HEK293 (cell line): ENCODE measurements at regions not wholly inside any gene's neighbourhood (a gene's known extent, or its start where the extent isn't known, plus 50 kb on each side); places are given as distances from the start of the nearest gene placed in this dataset.

Experiments
- CTCF ChIA-PET: fragments of 350-600 bp; formaldehyde crosslinking; extraction: SDS; loops from one replicate; lab custom pipeline; 2021; ENCODE audit warnings: antibody characterized with exemption; lab: Yijun Ruan, JAX
- POLR2A ChIA-PET: fragments of 300-600 bp; formaldehyde crosslinking; extraction: SDS; loops from one replicate; lab custom pipeline; 2020; ENCODE audit warnings: antibody characterized with exemption, inconsistent platforms; lab: Yijun Ruan, JAX
- H3K27ac ChIP-seq: fragments of 200-500 bp; sonication (Bioruptor generic); 2 replicates; pipeline ENCODE4 v1.5.1; 2014; ENCODE audit warnings: low read depth, low read length, control low read depth, inconsistent platforms; ENCODE audit errors: extremely low read depth
- H3K36me3 ChIP-seq, 2 experiments: fragments of 200-500 bp in 1 of 2; sonication (Bioruptor generic) in 1 of 2; 1 replicate in 1 of 2; 2 replicates in 1 of 2; pipeline ENCODE4 v1.5.1; 2014 to 2017; ENCODE audit warnings: inconsistent platforms in 2 of 2, low read length in 2 of 2; ENCODE audit not compliant: control insufficient read depth in 2 of 2, insufficient read depth in 1 of 2
- H3K4me1 ChIP-seq: fragments of 200-500 bp; sonication (Bioruptor generic); 2 replicates; pipeline ENCODE4 v1.5.1; 2014; ENCODE audit warnings: mild to moderate bottlenecking, low read length, inconsistent platforms; ENCODE audit not compliant: control insufficient read depth, insufficient read depth
- H3K4me3 ChIP-seq: 2 replicates; pipeline ENCODE4 v1.5.1; 2011; ENCODE audit warnings: low read depth, mild to moderate bottlenecking, control low read depth, low read length, moderate library complexity
- H3K9me3 ChIP-seq: fragments of 200-500 bp; sonication (Bioruptor generic); 2 replicates; pipeline ENCODE4 v1.5.1; 2014; ENCODE audit warnings: low read depth, low read length, inconsistent platforms; ENCODE audit not compliant: control insufficient read depth, insufficient read depth
- GLIS2 ChIP-seq: fragments of 450-650 bp; formaldehyde crosslinking; IDR thresholded peaks from 2 replicates; pipeline ENCODE4 v1.5.1; 2016; ENCODE audit warnings: missing biosample characterization, missing genetic modification characterization
- MEIS1 ChIP-seq: sonication (generic); formaldehyde crosslinking; IDR thresholded peaks from 2 replicates; pipeline ENCODE4 v1.8.1; 2022; ENCODE audit warnings: missing genetic modification reagents, mild to moderate bottlenecking, borderline replicate concordance
- ZBTB20 ChIP-seq: fragments of 450-650 bp; formaldehyde crosslinking; IDR thresholded peaks from 2 replicates; pipeline ENCODE4 v1.5.1; 2016; ENCODE audit warnings: missing biosample characterization, missing genetic modification characterization
- ZNF140 ChIP-seq: fragments of 450-650 bp; formaldehyde crosslinking; IDR thresholded peaks from 2 replicates; pipeline ENCODE4 v1.5.1; 2016; ENCODE audit warnings: missing biosample characterization, missing genetic modification characterization
- ZNF19 ChIP-seq: fragments of 450-650 bp; formaldehyde crosslinking; IDR thresholded peaks from 2 replicates; pipeline ENCODE4; 2016; ENCODE audit warnings: missing biosample characterization, missing genetic modification characterization, low read depth
- ZNF302 ChIP-seq: fragments of 450-650 bp; formaldehyde crosslinking; IDR thresholded peaks from 2 replicates; pipeline ENCODE4 v1.5.1; 2016; ENCODE audit warnings: missing biosample characterization, missing genetic modification characterization, low read depth
- ZNF596 ChIP-seq: fragments of 450-650 bp; IDR thresholded peaks from 2 replicates; pipeline ENCODE4 v1.5.0; 2018; ENCODE audit warnings: missing biosample characterization, mild to moderate bottlenecking, missing genetic modification characterization, moderate library complexity
- ZNF670 ChIP-seq: fragments of 450-650 bp; formaldehyde crosslinking; IDR thresholded peaks from 2 replicates; pipeline ENCODE4 v1.5.1; 2016; ENCODE audit warnings: missing biosample characterization, missing genetic modification characterization, low read depth
- ZNF677 ChIP-seq: fragments of 450-650 bp; IDR thresholded peaks from 2 replicates; pipeline ENCODE4 v1.5.0; 2018; ENCODE audit warnings: missing biosample characterization, mild to moderate bottlenecking, missing genetic modification characterization, moderate library complexity
- ZNF843 ChIP-seq: fragments of 450-650 bp; formaldehyde crosslinking; IDR thresholded peaks from 2 replicates; pipeline ENCODE4 v1.5.1; 2016; ENCODE audit warnings: missing biosample characterization, missing genetic modification characterization
- ZSCAN30 ChIP-seq: fragments of 450-650 bp; IDR thresholded peaks from 2 replicates; pipeline ENCODE4 v1.5.1; 2018; ENCODE audit warnings: missing biosample characterization, mild to moderate bottlenecking, missing genetic modification characterization, moderate library complexity
- TF ChIP-seq, protein P1 (sequence below): fragments of 450-650 bp; formaldehyde crosslinking; IDR thresholded peaks from 2 replicates; pipeline ENCODE4 v1.5.1; 2016; ENCODE audit warnings: missing biosample characterization, missing genetic modification characterization, low read depth
- TF ChIP-seq, protein P2 (sequence below): fragments of 450-650 bp; formaldehyde crosslinking; IDR thresholded peaks from 2 replicates; pipeline ENCODE4 v1.5.1; 2016; ENCODE audit warnings: missing biosample characterization, missing genetic modification characterization
- TF ChIP-seq, protein P3 (sequence below): fragments of 450-650 bp; formaldehyde crosslinking; conservative IDR thresholded peaks from 2 replicates; pipeline ENCODE4 v1.5.1; 2016; ENCODE audit warnings: low read depth, missing biosample characterization, missing genetic modification characterization
- TF ChIP-seq, protein P4 (sequence below): fragments of 450-650 bp; formaldehyde crosslinking; IDR thresholded peaks from 2 replicates; pipeline ENCODE4 v1.5.1; 2016; ENCODE audit warnings: missing biosample characterization, missing genetic modification characterization
- TF ChIP-seq, protein P5 (sequence below): sonication (generic); formaldehyde crosslinking; IDR thresholded peaks from 2 replicates; pipeline ENCODE4 v1.8.1; 2022; ENCODE audit warnings: mild to moderate bottlenecking, moderate library complexity, missing genetic modification reagents
- TF ChIP-seq, protein P6 (sequence below): fragments of 450-650 bp; formaldehyde crosslinking; IDR thresholded peaks from 2 replicates; pipeline ENCODE4 v1.5.1; 2016; ENCODE audit warnings: missing biosample characterization, missing genetic modification characterization, low read depth
- TF ChIP-seq, protein P7 (sequence below): fragments of 450-650 bp; formaldehyde crosslinking; IDR thresholded peaks from 2 replicates; pipeline ENCODE4 v1.5.1; 2016; ENCODE audit warnings: missing biosample characterization, missing genetic modification characterization

DNA sequence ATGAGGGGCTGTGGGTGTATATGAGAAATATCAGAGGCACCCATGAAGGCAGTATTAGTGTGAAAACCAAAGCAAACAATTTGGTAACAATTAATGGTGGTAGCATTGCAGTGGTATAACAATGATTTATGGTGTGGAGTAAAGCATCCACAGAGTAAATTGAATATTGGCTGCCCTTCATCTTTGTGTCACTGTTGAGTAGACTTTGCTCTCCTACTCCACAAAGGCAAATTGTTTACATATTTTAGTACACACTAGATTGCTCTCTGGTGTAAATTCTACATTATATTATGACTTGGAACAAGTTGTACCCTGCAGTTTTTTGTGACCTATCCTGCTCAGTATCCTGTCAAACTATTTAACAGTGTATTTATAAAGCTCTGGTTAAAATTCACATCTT lies 455.5 kb upstream of the RORB start (continued):
- TF ChIP-seq, protein P1, sequence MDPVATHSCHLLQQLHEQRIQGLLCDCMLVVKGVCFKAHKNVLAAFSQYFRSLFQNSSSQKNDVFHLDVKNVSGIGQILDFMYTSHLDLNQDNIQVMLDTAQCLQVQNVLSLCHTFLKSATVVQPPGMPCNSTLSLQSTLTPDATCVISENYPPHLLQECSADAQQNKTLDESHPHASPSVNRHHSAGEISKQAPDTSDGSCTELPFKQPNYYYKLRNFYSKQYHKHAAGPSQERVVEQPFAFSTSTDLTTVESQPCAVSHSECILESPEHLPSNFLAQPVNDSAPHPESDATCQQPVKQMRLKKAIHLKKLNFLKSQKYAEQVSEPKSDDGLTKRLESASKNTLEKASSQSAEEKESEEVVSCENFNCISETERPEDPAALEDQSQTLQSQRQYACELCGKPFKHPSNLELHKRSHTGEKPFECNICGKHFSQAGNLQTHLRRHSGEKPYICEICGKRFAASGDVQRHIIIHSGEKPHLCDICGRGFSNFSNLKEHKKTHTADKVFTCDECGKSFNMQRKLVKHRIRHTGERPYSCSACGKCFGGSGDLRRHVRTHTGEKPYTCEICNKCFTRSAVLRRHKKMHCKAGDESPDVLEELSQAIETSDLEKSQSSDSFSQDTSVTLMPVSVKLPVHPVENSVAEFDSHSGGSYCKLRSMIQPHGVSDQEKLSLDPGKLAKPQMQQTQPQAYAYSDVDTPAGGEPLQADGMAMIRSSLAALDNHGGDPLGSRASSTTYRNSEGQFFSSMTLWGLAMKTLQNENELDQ (tag by site-specific recombination): no peak
- TF ChIP-seq ZNF596 (tag by site-specific recombination) (no peak), ZBTB20 (tag by site-specific recombination) (no peak), GLIS2 (tag by site-specific recombination) (no peak)
- TF ChIP-seq, protein P2, sequence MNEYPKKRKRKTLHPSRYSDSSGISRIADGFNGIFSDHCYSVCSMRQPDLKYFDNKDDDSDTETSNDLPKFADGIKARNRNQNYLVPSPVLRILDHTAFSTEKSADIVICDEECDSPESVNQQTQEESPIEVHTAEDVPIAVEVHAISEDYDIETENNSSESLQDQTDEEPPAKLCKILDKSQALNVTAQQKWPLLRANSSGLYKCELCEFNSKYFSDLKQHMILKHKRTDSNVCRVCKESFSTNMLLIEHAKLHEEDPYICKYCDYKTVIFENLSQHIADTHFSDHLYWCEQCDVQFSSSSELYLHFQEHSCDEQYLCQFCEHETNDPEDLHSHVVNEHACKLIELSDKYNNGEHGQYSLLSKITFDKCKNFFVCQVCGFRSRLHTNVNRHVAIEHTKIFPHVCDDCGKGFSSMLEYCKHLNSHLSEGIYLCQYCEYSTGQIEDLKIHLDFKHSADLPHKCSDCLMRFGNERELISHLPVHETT: no peak
- TF ChIP-seq, protein P3, sequence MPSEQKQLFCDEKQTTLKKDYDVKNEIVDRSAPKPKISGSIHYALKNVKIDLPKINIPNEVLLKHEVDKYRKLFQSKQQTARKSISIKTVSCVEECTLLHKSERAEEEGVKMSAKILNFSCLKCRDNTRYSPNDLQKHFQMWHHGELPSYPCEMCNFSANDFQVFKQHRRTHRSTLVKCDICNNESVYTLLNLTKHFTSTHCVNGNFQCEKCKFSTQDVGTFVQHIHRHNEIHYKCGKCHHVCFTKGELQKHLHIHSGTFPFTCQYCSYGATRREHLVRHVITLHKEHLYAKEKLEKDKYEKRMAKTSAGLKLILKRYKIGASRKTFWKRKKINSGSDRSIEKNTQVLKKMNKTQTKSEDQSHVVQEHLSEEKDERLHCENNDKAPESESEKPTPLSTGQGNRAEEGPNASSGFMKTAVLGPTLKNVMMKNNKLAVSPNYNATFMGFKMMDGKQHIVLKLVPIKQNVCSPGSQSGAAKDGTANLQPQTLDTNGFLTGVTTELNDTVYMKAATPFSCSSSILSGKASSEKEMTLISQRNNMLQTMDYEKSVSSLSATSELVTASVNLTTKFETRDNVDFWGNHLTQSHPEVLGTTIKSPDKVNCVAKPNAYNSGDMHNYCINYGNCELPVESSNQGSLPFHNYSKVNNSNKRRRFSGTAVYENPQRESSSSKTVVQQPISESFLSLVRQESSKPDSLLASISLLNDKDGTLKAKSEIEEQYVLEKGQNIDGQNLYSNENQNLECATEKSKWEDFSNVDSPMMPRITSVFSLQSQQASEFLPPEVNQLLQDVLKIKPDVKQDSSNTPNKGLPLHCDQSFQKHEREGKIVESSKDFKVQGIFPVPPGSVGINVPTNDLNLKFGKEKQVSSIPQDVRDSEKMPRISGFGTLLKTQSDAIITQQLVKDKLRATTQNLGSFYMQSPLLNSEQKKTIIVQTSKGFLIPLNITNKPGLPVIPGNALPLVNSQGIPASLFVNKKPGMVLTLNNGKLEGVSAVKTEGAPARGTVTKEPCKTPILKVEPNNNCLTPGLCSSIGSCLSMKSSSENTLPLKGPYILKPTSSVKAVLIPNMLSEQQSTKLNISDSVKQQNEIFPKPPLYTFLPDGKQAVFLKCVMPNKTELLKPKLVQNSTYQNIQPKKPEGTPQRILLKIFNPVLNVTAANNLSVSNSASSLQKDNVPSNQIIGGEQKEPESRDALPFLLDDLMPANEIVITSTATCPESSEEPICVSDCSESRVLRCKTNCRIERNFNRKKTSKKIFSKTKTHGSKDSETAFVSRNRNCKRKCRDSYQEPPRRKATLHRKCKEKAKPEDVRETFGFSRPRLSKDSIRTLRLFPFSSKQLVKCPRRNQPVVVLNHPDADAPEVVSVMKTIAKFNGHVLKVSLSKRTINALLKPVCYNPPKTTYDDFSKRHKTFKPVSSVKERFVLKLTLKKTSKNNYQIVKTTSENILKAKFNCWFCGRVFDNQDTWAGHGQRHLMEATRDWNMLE (tag by site-specific recombination): no peak

DNA sequence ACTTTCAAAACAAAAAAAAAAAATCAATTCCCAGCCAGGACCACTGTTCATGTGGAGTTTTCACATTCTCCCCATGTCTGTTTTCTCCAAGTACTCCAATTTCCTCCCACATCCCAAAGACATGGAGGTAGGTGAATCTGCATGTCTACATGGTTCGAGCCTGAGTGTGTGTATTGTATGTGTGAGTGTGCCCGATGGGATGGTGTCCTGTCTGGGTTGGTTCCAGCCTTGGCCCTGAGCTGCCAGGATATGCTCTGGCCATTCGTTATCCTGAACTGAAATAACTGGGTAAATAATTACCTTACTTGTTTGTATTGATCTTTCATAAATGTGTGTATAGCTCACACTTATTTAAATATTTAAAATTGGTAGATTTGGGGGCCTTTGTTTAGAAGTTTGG lies 452.3 kb upstream of the RORB start:
- CTCF ChIA-PET: no interaction called here
- TF ChIP-seq, protein P2: no peak
- TF ChIP-seq ZNF843 (no peak), ZNF140 (tag by site-specific recombination) (no peak), MEIS1 (no peak), ZNF670 (no peak), ZNF677 (tag by site-specific recombination) (no peak), ZNF19 (tag by site-specific recombination) (no peak), ZNF302 (no peak), ZSCAN30 (tag by site-specific recombination) (no peak)
- TF ChIP-seq, protein P4, sequence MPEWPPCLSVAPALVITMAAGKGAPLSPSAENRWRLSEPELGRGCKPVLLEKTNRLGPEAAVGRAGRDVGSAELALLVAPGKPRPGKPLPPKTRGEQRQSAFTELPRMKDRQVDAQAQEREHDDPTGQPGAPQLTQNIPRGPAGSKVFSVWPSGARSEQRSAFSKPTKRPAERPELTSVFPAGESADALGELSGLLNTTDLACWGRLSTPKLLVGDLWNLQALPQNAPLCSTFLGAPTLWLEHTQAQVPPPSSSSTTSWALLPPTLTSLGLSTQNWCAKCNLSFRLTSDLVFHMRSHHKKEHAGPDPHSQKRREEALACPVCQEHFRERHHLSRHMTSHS (tag by site-specific recombination): no peak
- TF ChIP-seq, protein P5, sequence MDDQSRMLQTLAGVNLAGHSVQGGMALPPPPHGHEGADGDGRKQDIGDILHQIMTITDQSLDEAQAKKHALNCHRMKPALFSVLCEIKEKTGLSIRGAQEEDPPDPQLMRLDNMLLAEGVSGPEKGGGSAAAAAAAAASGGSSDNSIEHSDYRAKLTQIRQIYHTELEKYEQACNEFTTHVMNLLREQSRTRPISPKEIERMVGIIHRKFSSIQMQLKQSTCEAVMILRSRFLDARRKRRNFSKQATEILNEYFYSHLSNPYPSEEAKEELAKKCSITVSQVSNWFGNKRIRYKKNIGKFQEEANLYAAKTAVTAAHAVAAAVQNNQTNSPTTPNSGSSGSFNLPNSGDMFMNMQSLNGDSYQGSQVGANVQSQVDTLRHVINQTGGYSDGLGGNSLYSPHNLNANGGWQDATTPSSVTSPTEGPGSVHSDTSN (CRISPR knock-in tag): no peak
- TF ChIP-seq, protein P6, sequence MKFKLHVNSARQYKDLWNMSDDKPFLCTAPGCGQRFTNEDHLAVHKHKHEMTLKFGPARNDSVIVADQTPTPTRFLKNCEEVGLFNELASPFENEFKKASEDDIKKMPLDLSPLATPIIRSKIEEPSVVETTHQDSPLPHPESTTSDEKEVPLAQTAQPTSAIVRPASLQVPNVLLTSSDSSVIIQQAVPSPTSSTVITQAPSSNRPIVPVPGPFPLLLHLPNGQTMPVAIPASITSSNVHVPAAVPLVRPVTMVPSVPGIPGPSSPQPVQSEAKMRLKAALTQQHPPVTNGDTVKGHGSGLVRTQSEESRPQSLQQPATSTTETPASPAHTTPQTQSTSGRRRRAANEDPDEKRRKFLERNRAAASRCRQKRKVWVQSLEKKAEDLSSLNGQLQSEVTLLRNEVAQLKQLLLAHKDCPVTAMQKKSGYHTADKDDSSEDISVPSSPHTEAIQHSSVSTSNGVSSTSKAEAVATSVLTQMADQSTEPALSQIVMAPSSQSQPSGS (tag by site-specific recombination): no peak
- TF ChIP-seq, protein P7, sequence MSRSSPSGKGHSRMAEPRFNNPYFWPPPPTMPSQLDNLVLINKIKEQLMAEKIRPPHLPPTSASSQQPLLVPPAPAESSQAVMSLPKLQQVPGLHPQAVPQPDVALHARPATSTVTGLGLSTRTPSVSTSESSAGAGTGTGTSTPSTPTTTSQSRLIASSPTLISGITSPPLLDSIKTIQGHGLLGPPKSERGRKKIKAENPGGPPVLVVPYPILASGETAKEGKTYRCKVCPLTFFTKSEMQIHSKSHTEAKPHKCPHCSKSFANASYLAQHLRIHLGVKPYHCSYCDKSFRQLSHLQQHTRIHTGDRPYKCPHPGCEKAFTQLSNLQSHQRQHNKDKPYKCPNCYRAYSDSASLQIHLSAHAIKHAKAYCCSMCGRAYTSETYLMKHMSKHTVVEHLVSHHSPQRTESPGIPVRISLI (tag by site-specific recombination): no peak

More for the DNA sequence above, 452.3 kb upstream of the RORB start:
- Histone ChIP-seq H3K4me3 (no peak overlapping the region), H3K9me3 (no peaks in the 10 kb centered on the region), H3K36me3 (no peaks in the 10 kb centered on the region), H3K27ac (no peak overlapping the region), H3K4me1 (no peaks in the 10 kb centered on the region)
- POLR2A ChIA-PET: no interaction called here
